Subcutaneous abdominal adipose tissue (tissue), 5 donors: ENCODE measurements at regions not wholly inside any gene's neighbourhood (a gene's known extent, or its start where the extent isn't known, plus 50 kb on each side); places are given as distances from the start of the nearest gene placed in this dataset.

Source experiments
- H3K27ac ChIP-seq: one replicate; pipeline ENCODE4 v1.7.0; 2013; ENCODE audit warnings: low read depth, mild to moderate bottlenecking, inconsistent platforms, low read length, moderate library complexity
- H3K27me3 ChIP-seq, 5 donors: one replicate each; pipeline ENCODE4 v1.7.0; 2013; ENCODE audit warnings: low read length in 5 of 5, inconsistent platforms in 1 of 5; ENCODE audit not compliant: control insufficient read depth in 5 of 5, insufficient read depth in 4 of 5
- H3K36me3 ChIP-seq, 5 donors: one replicate each; pipeline ENCODE4 v1.7.0; 2013; ENCODE audit warnings: low read length in 5 of 5; ENCODE audit not compliant: control insufficient read depth in 5 of 5, insufficient read depth in 5 of 5
- H3K4me1 ChIP-seq, 5 donors: one replicate each; pipeline ENCODE4 v1.7.0; 2013; ENCODE audit warnings: low read length in 5 of 5, mild to moderate bottlenecking in 3 of 5, moderate library complexity in 1 of 5; ENCODE audit not compliant: control insufficient read depth in 5 of 5, insufficient read depth in 5 of 5
- H3K4me3 ChIP-seq, 5 donors: one replicate each; pipeline ENCODE4 v1.7.0; 2013; ENCODE audit warnings: low read length in 5 of 5, low read depth in 1 of 5
- H3K9ac ChIP-seq, 5 donors: one replicate each; pipeline ENCODE4 v1.7.0; 2013; ENCODE audit warnings: low read length in 5 of 5, mild to moderate bottlenecking in 4 of 5, moderate library complexity in 3 of 5
- H3K9me3 ChIP-seq, 5 donors: one replicate each; pipeline ENCODE4 v1.7.0; 2013; ENCODE audit warnings: low read length in 5 of 5; ENCODE audit not compliant: control insufficient read depth in 5 of 5
- donor health status: healthy.
- donor health status: healthy.
- donor health status: healthy.
- donor health status: healthy.
- donor health status: healthy.

DNA sequence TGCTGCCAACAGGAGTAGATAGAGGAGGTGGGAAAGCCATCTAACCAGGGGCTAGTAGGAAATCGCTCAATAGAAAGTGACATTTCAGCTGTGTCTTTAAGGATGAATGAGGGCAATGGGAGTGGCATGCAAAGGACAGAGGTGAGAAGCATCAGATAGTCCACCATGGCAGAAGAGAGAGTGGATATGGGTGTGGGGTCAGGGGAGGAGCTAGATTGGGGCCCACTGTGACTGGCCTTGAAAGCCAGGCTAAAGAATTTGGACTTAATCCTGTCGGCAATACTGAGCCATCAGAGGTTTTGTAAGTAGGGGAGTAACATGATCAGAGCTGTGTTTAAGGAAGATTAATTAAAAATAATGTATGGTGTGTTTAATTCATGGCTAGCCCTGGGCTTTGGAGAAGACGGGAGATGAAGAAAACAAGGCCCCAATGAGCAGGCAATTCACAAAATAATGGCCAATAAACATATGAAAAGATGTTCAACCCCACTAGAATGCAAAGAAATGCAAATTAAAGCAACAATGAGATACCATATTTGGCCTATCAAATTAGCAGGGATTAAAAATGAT lies 98.1 kb upstream of the PJA1 start:
- H3K9ac ChIP-seq, result no peak overlapping the region
- no peak overlapping the region for H3K4me3 ChIP-seq
- no peaks in the 10 kb centered on the region for H3K9me3 ChIP-seq
- H3K36me3 ChIP-seq, result no peaks in the 10 kb centered on the region
- H3K27me3 ChIP-seq, result peaks cover 4 to 35% (median 23%) of the 10 kb centered on the region in 5 donors
- H3K27ac ChIP-seq, result no peak overlapping the region
- peaks cover 0 to 9% (median 0%) of the 10 kb centered on the region in 5 donors for H3K4me1 ChIP-seq

GRCh38 chrX:69262036-69262936 lies 97.0 kb upstream of the PJA1 start:
- Histone ChIP-seq H3K27me3 (peaks cover 4 to 33% (median 23%) of the 10 kb centered on the region in 5 donors), H3K9ac (no peak overlapping the region), H3K27ac (no peak overlapping the region), H3K4me3 (no peak overlapping the region), H3K4me1 (peaks cover 0 to 7% (median under 1%) of the 10 kb centered on the region in 5 donors), H3K9me3 (no peaks in the 10 kb centered on the region), H3K36me3 (no peaks in the 10 kb centered on the region)

DNA sequence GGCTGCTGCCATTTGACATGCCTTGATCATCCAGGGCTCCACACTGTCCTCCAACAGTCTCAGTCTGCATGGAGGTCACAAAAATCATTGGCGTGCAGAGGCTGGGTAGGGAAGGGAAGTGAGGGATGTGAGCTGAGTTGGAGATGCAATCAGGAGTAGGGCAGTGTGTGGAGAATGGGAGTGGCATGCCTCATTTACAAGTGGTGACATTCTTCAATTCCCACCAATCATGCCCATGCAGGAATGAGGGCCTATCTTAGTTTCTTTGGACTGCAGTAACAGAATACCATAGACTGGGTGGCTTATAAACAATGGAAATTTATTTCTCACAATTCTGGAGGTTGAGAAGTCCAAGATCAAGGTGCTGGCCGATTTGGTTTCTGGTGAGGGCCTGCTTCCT lies 94.9 kb upstream of the PJA1 start:
- Histone ChIP-seq H3K27me3 (peaks cover 4 to 38% (median 20%) of the 10 kb centered on the region in 5 donors), H3K36me3 (no peaks in the 10 kb centered on the region), H3K9ac (no peak overlapping the region), H3K4me1 (peaks cover 0 to 10% (median 7%) of the 10 kb centered on the region in 5 donors), H3K4me3 (no peak overlapping the region), H3K9me3 (no peaks in the 10 kb centered on the region), H3K27ac (no peak overlapping the region)

DNA sequence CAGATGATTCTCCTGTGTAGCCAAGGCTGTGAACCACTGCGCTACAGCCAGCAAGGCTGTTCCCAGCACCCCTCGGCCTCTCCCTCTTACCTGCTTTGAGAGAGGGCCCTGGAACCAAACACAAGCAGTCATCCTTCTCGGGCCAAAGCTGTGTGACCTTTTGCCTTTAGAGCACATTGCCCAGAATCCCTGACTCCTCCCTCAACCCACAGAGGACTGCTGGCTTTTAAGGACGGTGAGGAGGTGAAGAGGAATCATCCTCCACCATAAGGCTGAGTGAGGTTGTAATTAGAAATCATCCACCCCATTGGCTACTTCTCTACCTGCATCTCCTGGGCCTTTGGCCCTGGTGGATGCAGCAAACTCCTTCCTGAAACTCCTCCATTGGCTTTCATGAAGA lies 93.6 kb upstream of the PJA1 start:
- Histone ChIP-seq H3K4me3 (no peak overlapping the region), H3K4me1 (peaks cover 0 to 10% (median 7%) of the 10 kb centered on the region in 5 donors), H3K9me3 (no peaks in the 10 kb centered on the region), H3K27ac (no peak overlapping the region), H3K27me3 (peaks cover 4 to 42% (median 20%) of the 10 kb centered on the region in 5 donors), H3K9ac (no peak overlapping the region), H3K36me3 (no peaks in the 10 kb centered on the region)

DNA sequence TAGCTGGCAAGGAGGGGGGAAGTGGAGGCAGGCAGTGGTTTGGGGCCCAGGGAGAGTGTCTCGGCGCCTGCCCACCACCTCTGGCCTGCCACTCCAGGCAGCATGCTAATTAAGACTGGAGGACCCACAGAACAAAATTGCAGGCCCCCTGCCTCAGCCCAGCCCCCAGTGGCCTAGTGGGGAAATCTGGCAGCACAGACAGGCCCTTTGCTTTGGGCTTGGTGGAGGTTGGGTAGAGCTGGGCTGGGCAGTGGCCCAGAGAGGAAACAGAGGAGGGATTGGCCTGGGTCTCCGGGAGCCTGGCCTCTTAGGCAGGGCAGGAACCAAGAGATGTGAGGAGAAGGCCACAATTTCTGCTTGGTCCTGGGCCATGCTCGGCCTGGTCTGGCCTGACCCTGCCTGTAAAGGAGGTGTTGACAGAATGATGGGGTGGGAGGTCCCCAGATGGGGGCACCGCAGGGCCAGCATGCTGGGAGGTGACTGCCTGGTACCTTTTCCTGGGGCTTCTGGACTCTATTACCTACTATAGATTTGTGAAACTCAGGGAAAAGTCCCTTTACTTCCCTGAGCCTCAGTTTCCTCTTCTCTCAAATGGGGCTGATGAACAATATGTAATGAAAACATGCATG lies 92.4 kb upstream of the PJA1 start:
- no peaks in the 10 kb centered on the region for H3K36me3 ChIP-seq
- H3K4me1 ChIP-seq, result peaks cover 0 to 10% (median 7%) of the 10 kb centered on the region in 5 donors
- peaks cover 4 to 39% (median 13%) of the 10 kb centered on the region in 5 donors for H3K27me3 ChIP-seq
- no peak overlapping the region for H3K27ac ChIP-seq
- H3K9ac ChIP-seq, result no peak overlapping the region
- no peak overlapping the region for H3K4me3 ChIP-seq
- no peaks in the 10 kb centered on the region for H3K9me3 ChIP-seq

DNA sequence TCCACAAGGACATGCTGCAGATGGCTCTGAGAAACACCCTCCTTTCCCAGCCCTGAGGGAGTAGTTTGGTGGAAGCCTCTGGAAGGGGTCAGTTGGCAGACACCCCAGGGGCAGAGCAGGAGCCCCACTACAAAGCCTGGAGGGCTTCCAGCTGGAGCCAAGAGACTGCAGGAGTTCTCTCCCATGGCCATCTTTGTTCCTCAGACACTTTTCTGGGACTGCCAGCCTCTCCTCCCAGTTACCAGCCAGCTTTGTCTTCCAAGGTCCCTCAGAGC lies 91.0 kb upstream of the PJA1 start:
- peaks cover 4 to 29% (median 10%) of the 10 kb centered on the region in 5 donors for H3K27me3 ChIP-seq

GRCh38 chrX:69255441-69256290 lies 90.4 kb upstream of the PJA1 start:
- Histone ChIP-seq H3K4me1 (peaks cover 0 to 10% (median 7%) of the 10 kb centered on the region in 5 donors), H3K27ac (no peak overlapping the region), H3K9me3 (no peaks in the 10 kb centered on the region), H3K36me3 (no peaks in the 10 kb centered on the region), H3K4me3 (no peak overlapping the region), H3K9ac (no peak overlapping the region), H3K27me3 (peaks cover 4 to 25% (median 10%) of the 10 kb centered on the region in 5 donors)

More for the DNA sequence above, 91.0 kb upstream of the PJA1 start:
- H3K36me3 ChIP-seq, result no peaks in the 10 kb centered on the region
- no peaks in the 10 kb centered on the region for H3K9me3 ChIP-seq
- no peak overlapping the region for H3K27ac ChIP-seq
- H3K9ac ChIP-seq, result no peak overlapping the region
- H3K4me3 ChIP-seq, result no peak overlapping the region
- H3K4me1 ChIP-seq, result peaks cover 0 to 10% (median 7%) of the 10 kb centered on the region in 5 donors

DNA sequence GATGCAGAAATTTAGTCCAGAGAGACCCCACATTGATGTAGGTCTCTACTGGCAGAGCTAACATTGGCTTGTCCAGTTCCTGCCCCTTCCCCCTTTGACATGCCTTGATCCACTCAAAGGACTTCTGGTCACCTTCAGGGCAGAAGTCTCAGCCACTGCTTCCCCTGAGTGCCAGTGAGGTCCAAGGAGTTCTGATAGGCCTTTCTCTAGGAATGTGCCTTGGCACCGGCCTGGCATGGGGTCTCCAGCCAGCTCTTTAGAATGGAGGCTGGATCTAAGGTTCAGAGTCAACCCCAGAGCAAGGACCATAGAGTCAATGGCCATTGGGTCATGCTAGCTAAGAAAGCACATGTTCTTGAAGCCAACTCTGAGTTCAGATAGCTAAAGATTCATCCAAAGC lies 88.6 kb upstream of the PJA1 start:
- no peak overlapping the region for H3K27ac ChIP-seq
- peaks cover 0 to 15% (median 8%) of the 10 kb centered on the region in 5 donors for H3K27me3 ChIP-seq
- no peaks in the 10 kb centered on the region for H3K9me3 ChIP-seq
- H3K4me1 ChIP-seq, result peaks cover 0 to 8% (median 2%) of the 10 kb centered on the region in 5 donors
- no peak overlapping the region for H3K4me3 ChIP-seq
- no peaks in the 10 kb centered on the region for H3K36me3 ChIP-seq
- no peak overlapping the region for H3K9ac ChIP-seq

DNA sequence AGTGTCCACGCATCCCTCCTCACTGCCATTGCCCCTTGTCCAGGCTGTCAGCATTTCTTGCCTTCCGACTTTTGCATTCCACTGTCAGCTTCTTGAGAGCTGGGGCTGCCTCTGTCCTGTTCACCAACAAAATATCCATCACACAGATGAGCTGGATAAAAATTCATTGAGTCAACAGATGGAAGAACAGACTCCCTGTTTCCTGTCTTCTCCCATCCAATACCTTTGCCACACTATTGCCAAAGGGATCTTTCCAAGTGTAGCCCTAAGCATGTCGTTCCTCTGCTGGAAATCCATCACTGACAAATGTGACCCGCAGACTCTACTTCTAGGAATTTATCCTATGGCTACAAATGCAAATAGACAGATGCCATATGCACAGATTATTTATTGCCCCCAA lies 78.0 kb upstream of the PJA1 start:
- Histone ChIP-seq H3K27ac (no peak overlapping the region), H3K4me1 (peaks cover 0 to 18% (median 5%) of the 10 kb centered on the region in 5 donors), H3K9me3 (no peaks in the 10 kb centered on the region), H3K36me3 (no peaks in the 10 kb centered on the region), H3K27me3 (peaks cover 0 to 28% (median 16%) of the 10 kb centered on the region in 5 donors), H3K9ac (no peak overlapping the region), H3K4me3 (no peak overlapping the region)
